ENCODE measurements at regions not wholly inside any gene's neighbourhood (a gene's known extent, or its start where the extent isn't known, plus 50 kb on each side); places are given as distances from the start of the nearest gene placed in this dataset.

DNA sequence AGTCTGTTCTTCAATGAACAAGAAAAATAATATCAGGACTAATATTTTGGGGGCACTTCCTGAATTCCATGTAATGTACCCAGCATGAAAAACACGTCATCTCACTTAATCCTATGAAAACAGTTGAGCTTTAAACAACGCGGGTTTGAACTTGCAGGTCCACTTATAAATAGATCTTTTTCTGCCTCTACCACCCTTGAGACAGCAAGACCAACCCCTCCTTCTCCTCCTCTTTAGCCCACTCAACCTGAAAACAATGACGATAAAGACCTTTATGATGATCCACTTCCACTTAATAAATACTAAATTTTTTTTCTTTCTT, 203.9 kb upstream of the KRR1 start:
- TF ChIP-seq, protein P1, sequence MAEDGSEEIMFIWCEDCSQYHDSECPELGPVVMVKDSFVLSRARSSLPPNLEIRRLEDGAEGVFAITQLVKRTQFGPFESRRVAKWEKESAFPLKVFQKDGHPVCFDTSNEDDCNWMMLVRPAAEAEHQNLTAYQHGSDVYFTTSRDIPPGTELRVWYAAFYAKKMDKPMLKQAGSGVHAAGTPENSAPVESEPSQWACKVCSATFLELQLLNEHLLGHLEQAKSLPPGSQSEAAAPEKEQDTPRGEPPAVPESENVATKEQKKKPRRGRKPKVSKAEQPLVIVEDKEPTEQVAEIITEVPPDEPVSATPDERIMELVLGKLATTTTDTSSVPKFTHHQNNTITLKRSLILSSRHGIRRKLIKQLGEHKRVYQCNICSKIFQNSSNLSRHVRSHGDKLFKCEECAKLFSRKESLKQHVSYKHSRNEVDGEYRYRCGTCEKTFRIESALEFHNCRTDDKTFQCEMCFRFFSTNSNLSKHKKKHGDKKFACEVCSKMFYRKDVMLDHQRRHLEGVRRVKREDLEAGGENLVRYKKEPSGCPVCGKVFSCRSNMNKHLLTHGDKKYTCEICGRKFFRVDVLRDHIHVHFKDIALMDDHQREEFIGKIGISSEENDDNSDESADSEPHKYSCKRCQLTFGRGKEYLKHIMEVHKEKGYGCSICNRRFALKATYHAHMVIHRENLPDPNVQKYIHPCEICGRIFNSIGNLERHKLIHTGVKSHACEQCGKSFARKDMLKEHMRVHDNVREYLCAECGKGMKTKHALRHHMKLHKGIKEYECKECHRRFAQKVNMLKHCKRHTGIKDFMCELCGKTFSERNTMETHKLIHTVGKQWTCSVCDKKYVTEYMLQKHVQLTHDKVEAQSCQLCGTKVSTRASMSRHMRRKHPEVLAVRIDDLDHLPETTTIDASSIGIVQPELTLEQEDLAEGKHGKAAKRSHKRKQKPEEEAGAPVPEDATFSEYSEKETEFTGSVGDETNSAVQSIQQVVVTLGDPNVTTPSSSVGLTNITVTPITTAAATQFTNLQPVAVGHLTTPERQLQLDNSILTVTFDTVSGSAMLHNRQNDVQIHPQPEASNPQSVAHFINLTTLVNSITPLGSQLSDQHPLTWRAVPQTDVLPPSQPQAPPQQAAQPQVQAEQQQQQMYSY (CRISPR knock-in tag; IDR thresholded peaks at IDR 0.05), result no peak
- TF ChIP-seq, protein P2, sequence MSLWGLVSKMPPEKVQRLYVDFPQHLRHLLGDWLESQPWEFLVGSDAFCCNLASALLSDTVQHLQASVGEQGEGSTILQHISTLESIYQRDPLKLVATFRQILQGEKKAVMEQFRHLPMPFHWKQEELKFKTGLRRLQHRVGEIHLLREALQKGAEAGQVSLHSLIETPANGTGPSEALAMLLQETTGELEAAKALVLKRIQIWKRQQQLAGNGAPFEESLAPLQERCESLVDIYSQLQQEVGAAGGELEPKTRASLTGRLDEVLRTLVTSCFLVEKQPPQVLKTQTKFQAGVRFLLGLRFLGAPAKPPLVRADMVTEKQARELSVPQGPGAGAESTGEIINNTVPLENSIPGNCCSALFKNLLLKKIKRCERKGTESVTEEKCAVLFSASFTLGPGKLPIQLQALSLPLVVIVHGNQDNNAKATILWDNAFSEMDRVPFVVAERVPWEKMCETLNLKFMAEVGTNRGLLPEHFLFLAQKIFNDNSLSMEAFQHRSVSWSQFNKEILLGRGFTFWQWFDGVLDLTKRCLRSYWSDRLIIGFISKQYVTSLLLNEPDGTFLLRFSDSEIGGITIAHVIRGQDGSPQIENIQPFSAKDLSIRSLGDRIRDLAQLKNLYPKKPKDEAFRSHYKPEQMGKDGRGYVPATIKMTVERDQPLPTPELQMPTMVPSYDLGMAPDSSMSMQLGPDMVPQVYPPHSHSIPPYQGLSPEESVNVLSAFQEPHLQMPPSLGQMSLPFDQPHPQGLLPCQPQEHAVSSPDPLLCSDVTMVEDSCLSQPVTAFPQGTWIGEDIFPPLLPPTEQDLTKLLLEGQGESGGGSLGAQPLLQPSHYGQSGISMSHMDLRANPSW (CRISPR knock-in tag; conservative IDR thresholded peaks at IDR 0.05; ENCODE audit: low read depth), result no peak
- TF ChIP-seq JUN (CRISPR knock-in tag; IDR thresholded peaks at IDR 0.05), result no peak
- TF ChIP-seq, protein P3, sequence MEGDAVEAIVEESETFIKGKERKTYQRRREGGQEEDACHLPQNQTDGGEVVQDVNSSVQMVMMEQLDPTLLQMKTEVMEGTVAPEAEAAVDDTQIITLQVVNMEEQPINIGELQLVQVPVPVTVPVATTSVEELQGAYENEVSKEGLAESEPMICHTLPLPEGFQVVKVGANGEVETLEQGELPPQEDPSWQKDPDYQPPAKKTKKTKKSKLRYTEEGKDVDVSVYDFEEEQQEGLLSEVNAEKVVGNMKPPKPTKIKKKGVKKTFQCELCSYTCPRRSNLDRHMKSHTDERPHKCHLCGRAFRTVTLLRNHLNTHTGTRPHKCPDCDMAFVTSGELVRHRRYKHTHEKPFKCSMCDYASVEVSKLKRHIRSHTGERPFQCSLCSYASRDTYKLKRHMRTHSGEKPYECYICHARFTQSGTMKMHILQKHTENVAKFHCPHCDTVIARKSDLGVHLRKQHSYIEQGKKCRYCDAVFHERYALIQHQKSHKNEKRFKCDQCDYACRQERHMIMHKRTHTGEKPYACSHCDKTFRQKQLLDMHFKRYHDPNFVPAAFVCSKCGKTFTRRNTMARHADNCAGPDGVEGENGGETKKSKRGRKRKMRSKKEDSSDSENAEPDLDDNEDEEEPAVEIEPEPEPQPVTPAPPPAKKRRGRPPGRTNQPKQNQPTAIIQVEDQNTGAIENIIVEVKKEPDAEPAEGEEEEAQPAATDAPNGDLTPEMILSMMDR (IDR thresholded peaks at IDR 0.05), result no peak
- TF ChIP-seq, protein P4, sequence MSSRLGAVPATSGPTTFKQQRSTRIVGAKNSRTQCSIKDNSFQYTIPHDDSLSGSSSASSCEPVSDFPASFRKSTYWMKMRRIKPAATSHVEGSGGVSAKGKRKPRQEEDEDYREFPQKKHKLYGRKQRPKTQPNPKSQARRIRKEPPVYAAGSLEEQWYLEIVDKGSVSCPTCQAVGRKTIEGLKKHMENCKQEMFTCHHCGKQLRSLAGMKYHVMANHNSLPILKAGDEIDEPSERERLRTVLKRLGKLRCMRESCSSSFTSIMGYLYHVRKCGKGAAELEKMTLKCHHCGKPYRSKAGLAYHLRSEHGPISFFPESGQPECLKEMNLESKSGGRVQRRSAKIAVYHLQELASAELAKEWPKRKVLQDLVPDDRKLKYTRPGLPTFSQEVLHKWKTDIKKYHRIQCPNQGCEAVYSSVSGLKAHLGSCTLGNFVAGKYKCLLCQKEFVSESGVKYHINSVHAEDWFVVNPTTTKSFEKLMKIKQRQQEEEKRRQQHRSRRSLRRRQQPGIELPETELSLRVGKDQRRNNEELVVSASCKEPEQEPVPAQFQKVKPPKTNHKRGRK (CRISPR knock-in tag; IDR thresholded peaks at IDR 0.05; ENCODE audit: borderline replicate concordance), result no peak

Measured in WTC11 (cell line).